ENCODE measurements at regions not wholly inside any gene's neighbourhood (a gene's known extent, or its start where the extent isn't known, plus 50 kb on each side); places are given as distances from the start of the nearest gene placed in this dataset.
A peak's percentile ranks its signal among the peaks of the same experiment; 100 is the strongest.

DNA sequence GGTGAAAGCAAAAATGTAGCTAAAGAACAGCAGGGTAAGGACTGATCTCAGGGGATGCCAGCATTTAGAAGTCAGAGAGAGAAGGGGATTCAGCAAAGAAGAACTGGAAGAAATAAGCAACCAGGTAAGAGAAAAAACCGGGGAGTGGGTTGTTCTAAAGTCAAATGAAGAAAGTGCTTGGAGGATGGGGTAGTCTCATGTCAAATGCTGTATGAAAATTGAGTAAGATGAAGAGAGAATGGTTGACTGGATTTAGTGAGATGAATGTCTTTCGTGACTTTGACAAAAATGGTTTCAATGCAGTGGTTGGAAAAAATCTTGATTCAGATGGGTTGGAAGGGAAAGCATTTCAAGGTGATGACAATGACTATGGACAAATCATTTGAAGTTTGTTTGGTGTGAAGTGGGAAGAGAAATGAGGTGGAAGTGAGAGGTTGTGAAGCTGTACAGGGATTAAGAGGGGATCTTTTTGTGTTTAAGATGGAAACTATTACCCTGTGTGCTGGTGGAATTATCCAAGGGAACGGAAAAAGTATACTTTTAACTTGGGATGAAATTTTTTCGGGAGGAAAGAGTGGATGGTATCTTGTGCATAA lies 484.0 kb downstream of the ETS1 start:
- H3K36me3 ChIP-seq (ENCODE audit: control insufficient read depth in 4 of 4, insufficient read depth in 4 of 4, low read length in 4 of 4) = no peaks in the 10 kb centered on the region
- DNase-seq (no peak), ATAC-seq (ENCODE audit: insufficient read depth, low FRiP score) (no peak)
- no peaks in the 10 kb centered on the region for H3K4me1 ChIP-seq (ENCODE audit: control insufficient read depth in 5 of 5, insufficient read depth in 5 of 5, low read length in 5 of 5)
- TF ChIP-seq, protein P1, sequence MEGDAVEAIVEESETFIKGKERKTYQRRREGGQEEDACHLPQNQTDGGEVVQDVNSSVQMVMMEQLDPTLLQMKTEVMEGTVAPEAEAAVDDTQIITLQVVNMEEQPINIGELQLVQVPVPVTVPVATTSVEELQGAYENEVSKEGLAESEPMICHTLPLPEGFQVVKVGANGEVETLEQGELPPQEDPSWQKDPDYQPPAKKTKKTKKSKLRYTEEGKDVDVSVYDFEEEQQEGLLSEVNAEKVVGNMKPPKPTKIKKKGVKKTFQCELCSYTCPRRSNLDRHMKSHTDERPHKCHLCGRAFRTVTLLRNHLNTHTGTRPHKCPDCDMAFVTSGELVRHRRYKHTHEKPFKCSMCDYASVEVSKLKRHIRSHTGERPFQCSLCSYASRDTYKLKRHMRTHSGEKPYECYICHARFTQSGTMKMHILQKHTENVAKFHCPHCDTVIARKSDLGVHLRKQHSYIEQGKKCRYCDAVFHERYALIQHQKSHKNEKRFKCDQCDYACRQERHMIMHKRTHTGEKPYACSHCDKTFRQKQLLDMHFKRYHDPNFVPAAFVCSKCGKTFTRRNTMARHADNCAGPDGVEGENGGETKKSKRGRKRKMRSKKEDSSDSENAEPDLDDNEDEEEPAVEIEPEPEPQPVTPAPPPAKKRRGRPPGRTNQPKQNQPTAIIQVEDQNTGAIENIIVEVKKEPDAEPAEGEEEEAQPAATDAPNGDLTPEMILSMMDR (IDR thresholded peaks at IDR 0.05; ENCODE audit: control extremely low read depth, extremely low read depth) = no peak
- H3K9me3 ChIP-seq (ENCODE audit: control insufficient read depth in 4 of 4, insufficient read depth in 3 of 4, low read length in 3 of 4) = no peaks in the 10 kb centered on the region
- 79 to 88% methylated on average over 4 of the region's 4 CpGs for WGBS, 2 donors
- H3K9ac ChIP-seq (ENCODE audit: insufficient read depth in 1 of 2, low read length in 2 of 2) = no peak overlapping the region
- H3K27ac ChIP-seq (ENCODE audit: low read depth in 1 of 2, low read length in 1 of 2) = no peak overlapping the region
- no peaks in the 10 kb centered on the region for H3K27me3 ChIP-seq (ENCODE audit: control insufficient read depth in 3 of 3, insufficient read depth in 3 of 3, low read length in 2 of 3)
- no peak overlapping the region for H3K4me3 ChIP-seq

GRCh38 chr11:128098781-128099180 lies 488.6 kb downstream of the ETS1 start:
- DNase-seq (no peak), ATAC-seq (ENCODE audit: insufficient read depth, low FRiP score) (no peak)
- Histone ChIP-seq H3K9me3 (ENCODE audit: control insufficient read depth in 4 of 4, insufficient read depth in 3 of 4, low read length in 3 of 4) (no peaks in the 10 kb centered on the region), H3K4me1 (ENCODE audit: control insufficient read depth in 5 of 5, insufficient read depth in 5 of 5, low read length in 5 of 5) (no peaks in the 10 kb centered on the region), H3K4me3 (no peak overlapping the region), H3K36me3 (ENCODE audit: control insufficient read depth in 4 of 4, insufficient read depth in 4 of 4, low read length in 4 of 4) (no peaks in the 10 kb centered on the region), H3K27ac (ENCODE audit: low read depth in 1 of 2, low read length in 1 of 2) (no peak overlapping the region), H3K27me3 (ENCODE audit: control insufficient read depth in 3 of 3, insufficient read depth in 3 of 3, low read length in 2 of 3) (no peaks in the 10 kb centered on the region), H3K9ac (ENCODE audit: insufficient read depth in 1 of 2, low read length in 2 of 2) (no peak overlapping the region)
- 61 to 69% methylated on average over 1 of the region's 1 CpG for WGBS, 2 donors
- TF ChIP-seq, protein P1 (IDR thresholded peaks at IDR 0.05; ENCODE audit: control extremely low read depth, extremely low read depth) = no peak

- ATAC-seq (ENCODE audit: insufficient read depth, low FRiP score) (peak; percentile 58), DNase-seq (peak in 2 of 3 donors; percentile 11 to 17)
- Histone ChIP-seq H3K27ac (ENCODE audit: low read depth in 1 of 2, low read length in 1 of 2) (no peak overlapping the region), H3K27me3 (ENCODE audit: control insufficient read depth in 3 of 3, insufficient read depth in 3 of 3, low read length in 2 of 3) (no peaks in the 10 kb centered on the region), H3K9ac (ENCODE audit: insufficient read depth in 1 of 2, low read length in 2 of 2) (no peak overlapping the region), H3K4me3 (no peak overlapping the region), H3K9me3 (ENCODE audit: control insufficient read depth in 4 of 4, insufficient read depth in 3 of 4, low read length in 3 of 4) (no peaks in the 10 kb centered on the region), H3K4me1 (ENCODE audit: control insufficient read depth in 5 of 5, insufficient read depth in 5 of 5, low read length in 5 of 5) (no peaks in the 10 kb centered on the region), H3K36me3 (ENCODE audit: control insufficient read depth in 4 of 4, insufficient read depth in 4 of 4, low read length in 4 of 4) (no peaks in the 10 kb centered on the region)
- WGBS, 2 donors = 43 to 59% methylated on average over 2 of the region's 2 CpGs
- TF ChIP-seq, protein P1 (IDR thresholded peaks at IDR 0.05; ENCODE audit: control extremely low read depth, extremely low read depth) = no peak
These were observed 491.8 kb downstream of the ETS1 start for GRCh38 chr11:128095466-128095981.

DNA sequence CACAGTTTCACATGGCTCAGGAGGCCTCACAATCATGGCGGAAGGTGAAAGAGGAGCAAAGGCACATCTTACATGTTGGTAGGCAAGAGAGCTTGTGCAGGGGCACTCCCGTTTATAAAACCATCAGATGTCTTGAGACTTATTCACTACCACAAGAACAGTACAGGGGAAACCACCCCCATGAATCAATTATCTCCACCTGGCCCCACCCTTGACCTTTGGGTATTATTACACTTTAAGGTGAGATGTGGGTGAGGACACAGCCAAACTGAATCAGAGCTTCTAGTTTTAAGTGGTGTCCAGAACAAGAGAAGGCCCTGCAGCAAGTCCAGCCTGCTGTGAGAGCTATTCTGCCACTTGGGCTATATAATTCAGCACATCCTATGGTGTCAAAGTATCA lies 493.7 kb downstream of the ETS1 start:
- Histone ChIP-seq H3K27ac (ENCODE audit: low read depth in 1 of 2, low read length in 1 of 2) (no peak overlapping the region), H3K27me3 (ENCODE audit: control insufficient read depth in 3 of 3, insufficient read depth in 3 of 3, low read length in 2 of 3) (no peaks in the 10 kb centered on the region), H3K9me3 (ENCODE audit: control insufficient read depth in 4 of 4, insufficient read depth in 3 of 4, low read length in 3 of 4) (peaks cover 0 to 4% (median 2%) of the 10 kb centered on the region in 4 donors), H3K9ac (ENCODE audit: insufficient read depth in 1 of 2, low read length in 2 of 2) (no peak overlapping the region), H3K4me3 (no peak overlapping the region), H3K4me1 (ENCODE audit: control insufficient read depth in 5 of 5, insufficient read depth in 5 of 5, low read length in 5 of 5) (no peaks in the 10 kb centered on the region), H3K36me3 (ENCODE audit: control insufficient read depth in 4 of 4, insufficient read depth in 4 of 4, low read length in 4 of 4) (no peaks in the 10 kb centered on the region)
- ATAC-seq (ENCODE audit: insufficient read depth, low FRiP score) (no peak), DNase-seq (no peak)
- WGBS, 2 donors = 95 to 97% methylated on average over 2 of the region's 2 CpGs
- TF ChIP-seq, protein P1 (IDR thresholded peaks at IDR 0.05; ENCODE audit: control extremely low read depth, extremely low read depth) = no peak
